GM21515 (cell line): ENCODE measurements at regions not wholly inside any gene's neighbourhood (a gene's known extent, or its start where the extent isn't known, plus 50 kb on each side); places are given as distances from the start of the nearest gene placed in this dataset.
"Not testable (repeated sequence)": the region's sequence is repeated elsewhere in the genome, so short reads cannot be mapped to it uniquely, and the experiment has no call there.

Experiments
- ATAC-seq: cut with Tn5 transposase; IDR thresholded peaks from one replicate; pipeline ENCODE4 v1.9.1; 2021; ENCODE audit not compliant: unreplicated experiment

DNA sequence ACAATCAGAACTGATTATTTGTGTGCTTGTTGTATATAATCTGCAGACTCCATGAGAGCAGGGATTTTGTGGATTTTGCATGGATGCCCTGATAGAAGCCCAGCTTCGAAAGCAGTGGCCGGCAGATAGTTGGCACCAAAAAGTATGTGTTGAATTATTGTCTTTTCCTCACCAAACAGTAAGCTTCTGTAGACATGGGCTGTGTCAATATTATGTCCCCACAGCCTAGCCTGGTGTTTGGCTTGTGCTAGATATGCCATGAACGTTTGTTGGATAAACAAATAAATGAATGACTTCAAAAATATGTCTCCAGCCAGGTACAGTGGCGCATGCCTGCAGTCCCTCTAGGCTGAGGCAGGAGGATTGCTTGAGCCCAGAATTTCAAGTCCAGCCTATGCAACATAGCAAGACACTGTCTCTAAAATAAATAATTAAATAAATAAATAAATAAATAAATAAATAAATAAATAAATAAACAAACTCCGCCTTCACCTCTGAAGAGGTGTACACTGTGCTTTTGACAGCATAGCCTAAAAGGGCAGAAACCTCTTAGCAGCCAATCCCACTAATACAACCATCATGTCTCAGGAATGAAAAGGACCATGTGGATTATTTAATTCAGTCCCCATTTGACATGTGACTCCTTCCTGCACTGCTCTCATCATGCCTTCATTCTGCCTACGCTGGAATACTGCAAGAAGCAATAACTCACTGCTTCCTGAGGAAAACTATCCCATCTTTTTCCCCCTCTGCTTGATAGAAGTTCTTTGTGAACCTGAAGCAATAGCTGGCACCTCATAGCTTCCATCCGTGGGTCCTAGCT is 335.2 kb downstream of the FBXW7 start:
- ATAC-seq = no peak

GRCh38 chr4:152197211-152197610 is 338.7 kb downstream of the FBXW7 start:
- no peak for ATAC-seq

- ATAC-seq = no peak
Measured at GRCh38 chr4:152195888-152196287, 340.0 kb downstream of the FBXW7 start.

DNA sequence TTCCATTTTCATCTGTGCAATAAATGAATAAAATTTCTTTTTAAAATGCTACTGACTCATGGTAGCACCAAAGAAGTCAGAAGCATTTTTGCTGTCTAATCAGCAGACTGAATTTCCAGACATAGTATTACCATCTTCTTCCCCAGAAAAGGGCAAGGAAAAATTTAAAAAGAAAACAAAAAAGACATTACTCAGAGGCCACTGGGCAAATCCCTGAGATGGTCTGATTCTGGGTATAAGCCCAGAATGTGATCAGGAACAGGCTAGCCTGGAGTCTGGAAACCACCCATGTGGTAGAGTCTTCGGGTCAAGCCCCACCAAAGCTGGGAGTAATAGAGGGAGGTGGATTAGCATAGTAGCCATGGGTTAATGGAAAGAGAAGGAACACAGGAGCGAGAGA is 342.8 kb downstream of the FBXW7 start:
- no peak for ATAC-seq

DNA sequence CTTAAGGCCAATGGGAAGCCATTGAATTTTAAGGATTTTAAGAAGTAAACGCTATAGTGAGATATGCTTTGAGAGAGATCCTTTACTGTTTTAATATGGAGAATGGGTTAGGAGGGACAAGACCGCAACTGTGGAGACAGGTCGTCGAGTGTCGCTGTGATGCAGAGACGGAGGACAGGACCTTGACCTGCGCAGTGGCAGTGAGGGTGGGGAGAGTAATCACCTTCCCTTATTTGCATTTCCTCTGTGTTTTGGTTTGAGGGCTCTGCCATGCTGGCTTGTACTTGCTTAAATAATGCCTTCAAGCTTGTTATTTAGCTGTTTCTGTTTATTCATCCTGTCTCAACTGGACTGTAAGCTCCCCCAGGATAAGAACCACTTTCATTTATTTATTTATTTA is 345.0 kb downstream of the FBXW7 start:
- ATAC-seq = no peak

- peak; percentile 71 for ATAC-seq
Measured at GRCh38 chr4:152189451-152190179, 346.3 kb downstream of the FBXW7 start.

DNA sequence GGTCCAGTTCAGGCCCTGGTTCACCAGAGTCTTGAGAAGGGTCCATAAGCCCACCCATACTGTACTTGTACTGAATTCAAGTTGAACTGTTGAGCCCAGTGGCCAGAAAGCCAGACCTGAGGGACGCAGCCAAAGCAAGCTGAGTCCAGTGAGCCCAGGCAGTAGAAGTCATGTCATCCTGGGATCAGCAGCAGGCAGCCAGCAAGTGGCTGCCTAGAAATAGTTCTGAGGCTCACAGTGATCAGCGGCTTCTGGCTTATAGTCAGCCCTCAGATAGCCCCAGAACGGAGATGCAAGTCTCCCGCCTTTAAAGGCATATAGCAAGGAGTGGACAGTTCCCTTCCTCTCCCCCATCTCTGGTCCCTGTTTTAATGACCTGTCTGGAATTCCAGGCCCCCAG is 347.1 kb downstream of the FBXW7 start:
- no peak for ATAC-seq

DNA sequence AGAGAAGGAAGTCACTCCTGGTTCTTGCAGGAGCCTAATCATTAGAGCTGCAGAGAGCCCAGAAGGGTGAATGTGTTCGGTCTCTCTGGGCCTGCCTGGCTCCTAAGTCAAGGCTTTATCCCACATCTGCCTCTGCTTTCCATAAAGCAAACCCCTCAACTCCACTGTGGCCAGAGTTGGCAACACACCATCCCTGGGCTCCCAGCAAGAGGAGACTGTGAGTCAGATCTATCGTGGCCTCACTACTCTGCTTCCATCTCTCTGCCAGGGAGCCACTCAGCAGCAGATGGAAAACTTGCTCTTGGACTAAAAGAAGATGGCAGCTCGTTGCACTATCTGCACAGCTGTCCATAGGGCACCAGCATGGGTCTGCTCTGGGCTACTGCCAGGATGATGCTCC is 348.2 kb downstream of the FBXW7 start:
- no peak for ATAC-seq

- no peak for ATAC-seq
Measured at GRCh38 chr4:152185786-152186550, 349.9 kb downstream of the FBXW7 start.

DNA sequence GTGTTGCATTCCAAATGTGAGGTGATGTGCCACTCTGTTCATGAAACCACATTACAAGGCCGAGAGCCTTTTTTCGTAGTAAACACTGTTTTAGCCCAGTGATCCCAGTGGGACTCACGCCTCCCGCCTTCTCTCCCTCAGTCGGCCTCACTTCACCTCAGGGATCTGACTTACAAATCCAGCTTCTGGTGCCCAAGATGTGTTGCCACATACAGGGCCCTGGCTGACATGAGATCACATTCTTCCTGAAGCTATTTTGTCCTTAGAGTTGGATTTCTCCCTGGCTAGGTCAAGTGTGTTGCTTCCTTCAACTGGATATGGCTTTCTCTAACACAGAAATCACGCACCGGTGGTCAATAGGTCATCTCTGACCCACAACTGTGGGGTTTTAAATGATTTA is 354.7 kb downstream of the FBXW7 start:
- no peak for ATAC-seq

DNA sequence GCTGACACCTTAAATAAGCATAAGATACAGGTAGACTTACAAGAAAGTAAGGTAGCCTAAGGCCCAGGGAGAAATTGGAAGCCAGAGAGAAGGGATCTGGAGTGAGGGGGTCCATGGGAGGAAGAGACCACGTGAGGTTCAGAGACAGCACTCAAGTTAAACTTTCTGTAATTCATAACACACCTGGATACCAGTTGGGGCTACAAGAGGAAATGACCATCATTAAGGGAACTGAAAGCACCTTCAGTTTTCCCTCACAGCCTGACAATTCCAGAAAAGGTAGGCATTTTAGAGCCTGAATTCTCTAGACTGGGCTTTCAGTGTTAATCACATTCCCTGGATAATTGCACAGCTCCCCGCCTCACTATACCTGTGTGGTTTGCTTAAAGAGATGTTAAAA is 355.5 kb downstream of the FBXW7 start:
- no peak for ATAC-seq

GRCh38 chr4:152177538-152177937 is 358.4 kb downstream of the FBXW7 start:
- ATAC-seq = not testable (repeated sequence)

DNA sequence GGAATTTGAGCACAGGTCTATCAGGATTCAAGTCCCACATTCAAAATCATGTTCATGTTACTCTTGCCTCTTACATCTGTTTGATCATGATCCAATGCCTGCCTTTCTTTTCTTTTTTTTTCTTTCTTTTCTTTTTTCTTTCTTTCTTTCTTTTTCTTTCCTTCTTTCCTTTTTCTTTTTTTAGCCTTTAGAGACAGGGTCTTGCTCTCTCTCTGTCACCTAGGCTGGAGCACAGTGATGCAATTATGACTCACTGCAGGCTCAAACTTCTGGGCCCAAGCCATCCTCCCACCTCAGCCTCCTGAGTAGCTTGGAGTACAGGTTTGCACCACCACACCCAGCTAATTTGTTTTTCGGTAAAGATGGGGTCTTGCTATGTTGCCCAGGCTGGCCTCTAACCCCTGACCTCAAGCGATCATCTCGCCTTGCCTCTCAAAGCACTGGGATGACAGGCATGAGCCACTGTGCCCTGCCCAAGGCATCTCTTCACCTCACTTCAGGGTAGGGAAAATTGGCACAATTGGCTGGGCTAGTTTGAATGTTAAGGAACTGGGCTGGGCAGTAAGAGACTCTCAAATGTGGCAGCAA is 359.2 kb downstream of the FBXW7 start:
- ATAC-seq = no peak

- ATAC-seq = no peak
Measured at GRCh38 chr4:152175586-152175985, 360.3 kb downstream of the FBXW7 start.

DNA sequence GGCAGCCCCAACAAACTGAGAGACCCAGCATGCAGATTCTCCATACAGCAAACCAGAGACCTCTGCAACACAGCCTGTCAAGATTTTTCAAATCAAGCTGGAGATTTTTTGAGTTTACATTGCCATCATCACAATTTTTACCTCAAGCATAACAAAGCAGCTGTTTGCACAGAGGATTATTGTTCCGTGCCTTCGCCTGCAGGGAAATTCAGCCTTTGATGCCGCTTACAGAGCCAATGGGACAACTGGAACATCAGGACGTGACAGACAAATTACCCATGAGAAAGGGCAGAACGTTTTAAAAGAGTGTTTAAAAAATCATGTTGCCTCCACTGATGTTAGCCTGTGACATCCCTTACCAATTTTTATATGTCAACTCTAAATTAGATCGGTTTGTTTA is 363.7 kb downstream of the FBXW7 start:
- no peak for ATAC-seq

GRCh38 chr4:152171556-152171955 is 364.3 kb downstream of the FBXW7 start:
- no peak for ATAC-seq

- no peak for ATAC-seq
Measured at GRCh38 chr4:152169683-152170082, 366.2 kb downstream of the FBXW7 start.

GRCh38 chr4:152168987-152169616 is 366.8 kb downstream of the FBXW7 start:
- no peak for ATAC-seq

DNA sequence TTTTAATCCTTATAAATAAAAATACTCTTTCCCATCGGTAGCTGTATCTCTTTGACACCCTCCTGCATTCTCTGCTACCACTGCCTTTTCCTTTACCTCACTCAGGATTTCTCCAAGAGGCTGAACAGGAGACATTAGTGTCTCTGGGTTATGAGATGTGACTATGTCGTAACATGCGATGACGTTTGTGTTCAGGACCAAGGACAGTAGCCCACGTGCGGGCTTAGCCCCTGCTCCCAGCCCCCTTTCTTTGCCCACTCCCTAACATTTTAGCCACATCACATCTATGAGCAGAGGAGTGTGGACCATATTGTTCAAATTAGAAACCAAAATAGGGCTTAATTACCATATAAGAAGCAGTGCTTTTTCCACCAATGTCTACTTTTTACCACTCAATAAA is 369.3 kb downstream of the FBXW7 start:
- no peak for ATAC-seq

GRCh38 chr4:152165846-152166245 is 370.0 kb downstream of the FBXW7 start:
- no peak for ATAC-seq

- ATAC-seq = no peak
Measured at GRCh38 chr4:152165146-152165545, 370.7 kb downstream of the FBXW7 start.
